WERI-Rb-1 (cell line): ENCODE measurements at regions not wholly inside any gene's neighbourhood (a gene's known extent, or its start where the extent isn't known, plus 50 kb on each side); places are given as distances from the start of the nearest gene placed in this dataset.

Source experiments
- DNase-seq: peaks from one replicate; pipeline ENCODE4 v3.0.0-alpha.2; 2020
- H3K27ac ChIP-seq: fragments of 250-450 bp; sonication (Bioruptor Pico); 2 replicates; pipeline ENCODE4 v1.5.1; 2020; ENCODE audit warnings: mild to moderate bottlenecking, moderate library complexity
- H3K27me3 ChIP-seq: fragments of 250-450 bp; sonication (Bioruptor Pico); 2 replicates; pipeline ENCODE4 v1.5.1; 2021; ENCODE audit warnings: mild to moderate bottlenecking, low read depth, moderate library complexity; ENCODE audit not compliant: insufficient read depth, severe bottlenecking
- H3K36me3 ChIP-seq: fragments of 250-450 bp; sonication (Bioruptor Pico); 2 replicates; pipeline ENCODE4 v1.5.1; 2020; ENCODE audit warnings: mild to moderate bottlenecking, moderate library complexity
- H3K4me3 ChIP-seq: 2 replicates; pipeline ENCODE4 v1.5.1; 2011; ENCODE audit warnings: low read depth, mild to moderate bottlenecking, control low read depth, low read length
- H3K9me3 ChIP-seq: fragments of 250-450 bp; sonication (Bioruptor Pico); 2 replicates; pipeline ENCODE4 v1.5.1; 2021; ENCODE audit warnings: mild to moderate bottlenecking, moderate library complexity; ENCODE audit not compliant: severe bottlenecking
- CTCF ChIP-seq: IDR thresholded peaks from 2 replicates; pipeline ENCODE4 v1.5.1; 2011; ENCODE audit warnings: low read depth, mild to moderate bottlenecking, control low read depth, inconsistent platforms, low read length

GRCh38 chr1:56433056-56433577 lies 146.2 kb downstream of the PLPP3 start:
- no peak for DNase-seq
- no peak overlapping the region for H3K27ac ChIP-seq
- H3K4me3 ChIP-seq: no peak overlapping the region
- H3K27me3 ChIP-seq: no peaks in the 10 kb centered on the region
- no peak for TF ChIP-seq CTCF
- no peaks in the 10 kb centered on the region for H3K36me3 ChIP-seq
- peaks cover 22% of the 10 kb centered on the region for H3K9me3 ChIP-seq

GRCh38 chr1:56432166-56432971 lies 147.0 kb downstream of the PLPP3 start:
- Histone ChIP-seq H3K27me3 (no peaks in the 10 kb centered on the region), H3K4me3 (no peak overlapping the region), H3K9me3 (peaks cover 18% of the 10 kb centered on the region), H3K27ac (no peak overlapping the region; the same call in 1 of the 2 replicates), H3K36me3 (no peaks in the 10 kb centered on the region)
- peak; percentile 40 for DNase-seq
- TF ChIP-seq CTCF: no peak

- H3K27me3 ChIP-seq: no peaks in the 10 kb centered on the region
Measured at GRCh38 chr1:56430141-56430839, 149.1 kb downstream of the PLPP3 start.

GRCh38 chr1:56429288-56429687 lies 150.1 kb downstream of the PLPP3 start:
- H3K4me3 ChIP-seq: no peak overlapping the region
- H3K36me3 ChIP-seq: no peaks in the 10 kb centered on the region
- H3K9me3 ChIP-seq: peaks cover 18% of the 10 kb centered on the region
- DNase-seq: peak; percentile 54
- no peaks in the 10 kb centered on the region for H3K27me3 ChIP-seq
- peak overlapping the region; percentile 59 for H3K27ac ChIP-seq
- TF ChIP-seq CTCF: no peak

More at GRCh38 chr1:56430141-56430839, 149.1 kb downstream of the PLPP3 start:
- Histone ChIP-seq H3K9me3 (peaks cover 18% of the 10 kb centered on the region), H3K36me3 (no peaks in the 10 kb centered on the region), H3K4me3 (no peak overlapping the region), H3K27ac (0 out of 2 replicates have a peak overlapping the region, but pooled peaks have one; percentile 59)
- DNase-seq: no peak
- TF ChIP-seq CTCF: no peak

- no peaks in the 10 kb centered on the region for H3K27me3 ChIP-seq
- no peak for TF ChIP-seq CTCF
- no peak overlapping the region for H3K27ac ChIP-seq
- H3K36me3 ChIP-seq: no peaks in the 10 kb centered on the region
- H3K4me3 ChIP-seq: no peak overlapping the region
- no peak for DNase-seq
- peaks cover 18% of the 10 kb centered on the region for H3K9me3 ChIP-seq
Measured at GRCh38 chr1:56426587-56427381, 152.6 kb downstream of the PLPP3 start.
